K562 (cell line): ENCODE measurements at regions not wholly inside any gene's neighbourhood (a gene's known extent, or its start where the extent isn't known, plus 50 kb on each side); places are given as distances from the start of the nearest gene placed in this dataset.
A peak's percentile ranks its signal among the peaks of the same experiment; 100 is the strongest.
"Not testable (repeated sequence)": the region's sequence is repeated elsewhere in the genome, so short reads cannot be mapped to it uniquely, and the experiment has no call there.

ENCODE experiments used
- ATAC-seq: fragments of 200-7000 bp; cut with Tn5 transposase; 3 replicates; pipeline ENCODE4 v1.9.1; 2020; ENCODE audit warnings: moderate library complexity
- BruUV-seq: library from RNA; stranded (reverse); fragments of 400-500 nt; replicated peaks from 2 replicates; lab custom pipeline; 2021; lab: Mats Ljungman, UMichigan
- CTCF ChIA-PET: fragments of 300-600 bp; formaldehyde crosslinking; extraction: SDS; loops from one replicate; lab custom pipeline; 2021; ENCODE audit warnings: low intra/inter-chr PET ratio; lab: Yijun Ruan, JAX
- POLR2A ChIA-PET: fragments of 300-600, 350-650 bp; sonication (Branson Sonifier 250); formaldehyde crosslinking; extraction: SDS; loops from one replicate; lab custom pipeline; 2021; ENCODE audit warnings: antibody characterized with exemption, inconsistent platforms; lab: Yijun Ruan, JAX
- DNase-seq, 4 experiments: peaks; one replicate each; pipeline versions ENCODE4 v3.0.0 to v3.0.0-alpha.2; 2011 to 2018; ENCODE audit warnings: low spot score in 3 of 4, mixed read lengths in 3 of 4; ENCODE audit errors: extremely low read depth in 1 of 4
- FAIRE-seq: peaks from 2 replicates; lab custom pipeline; 2011; peaks lifted over from hg19 to GRCh38; lab: Jason Lieb, UNC
- H2AFZ ChIP-seq: 2 replicates; pipeline ENCODE4 v1.6.0; 2011; ENCODE audit warnings: low read depth, low read length, control low read depth, inconsistent platforms
- H3K27ac ChIP-seq: fragments of 200-600 bp; 3 replicates; pipeline ENCODE4 v1.8.0; 2011; ENCODE audit warnings: low read depth, mild to moderate bottlenecking, control low read depth, inconsistent platforms, low read length, moderate library complexity, mixed read lengths; ENCODE audit errors: extremely low read depth
- H3K27me3 ChIP-seq, 2 experiments: fragments of 300-600 bp in 1 of 2; 2 replicates in 1 of 2; 3 replicates in 1 of 2; pipeline versions ENCODE4 v1.6.0 to v1.8.0; 2011; ENCODE audit warnings: inconsistent platforms in 2 of 2, low read length in 2 of 2, mild to moderate bottlenecking in 1 of 2, mixed read lengths in 1 of 2, moderate library complexity in 1 of 2; ENCODE audit not compliant: control insufficient read depth in 2 of 2, insufficient read depth in 2 of 2
- H3K36me3 ChIP-seq: fragments of 300-600 bp; 3 replicates; pipeline ENCODE4 v1.8.0; 2011; ENCODE audit warnings: mild to moderate bottlenecking, low read length, inconsistent platforms; ENCODE audit not compliant: control insufficient read depth, insufficient read depth
- H3K4me1 ChIP-seq, 2 experiments: fragments of 200-600 bp in 1 of 2; replicated peaks in 1 of 2; 2 replicates in 1 of 2; 3 replicates in 1 of 2; pipeline versions ENCODE4 v1.5.1 to v1.8.0; 2011; ENCODE audit warnings: inconsistent platforms in 2 of 2, low read length in 2 of 2, mild to moderate bottlenecking in 1 of 2, mixed read lengths in 1 of 2, moderate library complexity in 1 of 2; ENCODE audit not compliant: control insufficient read depth in 2 of 2, insufficient read depth in 2 of 2
- H3K4me2 ChIP-seq: 2 replicates; pipeline ENCODE4 v1.6.1; 2011; ENCODE audit warnings: low read length, control low read depth, inconsistent platforms, mixed read lengths; ENCODE audit not compliant: insufficient read depth
- H3K4me3 ChIP-seq: fragments of 200-600 bp; sonication (generic), shearing (Covaris generic); 2 replicates; pipeline ENCODE4 v1.5.1; 2016; ENCODE audit warnings: control low read depth, inconsistent platforms
- H3K79me2 ChIP-seq: fragments of 200-600 bp; 3 replicates; pipeline ENCODE4 v1.8.0; 2011; ENCODE audit warnings: low read length, inconsistent platforms; ENCODE audit not compliant: control insufficient read depth, insufficient read depth
- H3K9ac ChIP-seq, 2 experiments: 2 replicates each; pipeline versions ENCODE4 v1.6.0 to v1.6.1; 2011; ENCODE audit warnings: low read depth in 2 of 2, low read length in 2 of 2, control low read depth in 1 of 2, inconsistent platforms in 1 of 2, mild to moderate bottlenecking in 1 of 2, mixed read lengths in 1 of 2; ENCODE audit not compliant: insufficient read depth in 1 of 2
- H3K9me1 ChIP-seq: one replicate; pipeline ENCODE4 v1.6.0; 2011; ENCODE audit warnings: inconsistent platforms, mild to moderate bottlenecking, low read length, moderate library complexity; ENCODE audit not compliant: control insufficient read depth, insufficient read depth
- H3K9me3 ChIP-seq: replicated peaks from 2 replicates; pipeline ENCODE4 v1.5.1; 2011; ENCODE audit warnings: low read depth, low read length, inconsistent platforms; ENCODE audit not compliant: control insufficient read depth, insufficient read depth
- H4K20me1 ChIP-seq: replicated peaks from 2 replicates; pipeline ENCODE4 v1.6.1; 2011; ENCODE audit warnings: low read length, inconsistent platforms, mixed read lengths; ENCODE audit not compliant: control insufficient read depth, insufficient read depth
- WGBS: fragments of 100-300 bp; shearing (Covaris generic); methylation state at CpG from one replicate; pipeline ENCODE4 v1.1.6; 2016; ENCODE audit warnings: low coverage, mixed read lengths; ENCODE audit not compliant: insufficient coverage; ENCODE audit errors: missing lambda C conversion rate; 5-methylcytosine and 5-hydroxymethylcytosine counted together
- in situ Hi-C: fragments of 300-500 bp; cut with MboI; formaldehyde crosslinking; loops from 4 replicates; pipeline ENCODE4 v1.15.0; 2018; ENCODE audit warnings: inconsistent platforms, mixed read lengths
- intact Hi-C: fragments of 100-400 bp; cut with micrococcal nuclease; formaldehyde crosslinking; loops from 2 replicates; pipeline ENCODE4 v1.14.2; 2022
- TF ChIP-seq, protein P1 (sequence below): sonication (generic); formaldehyde crosslinking; IDR thresholded peaks from 2 replicates; pipeline ENCODE4 v1.5.0; 2020; ENCODE audit warnings: missing genetic modification reagents

DNA sequence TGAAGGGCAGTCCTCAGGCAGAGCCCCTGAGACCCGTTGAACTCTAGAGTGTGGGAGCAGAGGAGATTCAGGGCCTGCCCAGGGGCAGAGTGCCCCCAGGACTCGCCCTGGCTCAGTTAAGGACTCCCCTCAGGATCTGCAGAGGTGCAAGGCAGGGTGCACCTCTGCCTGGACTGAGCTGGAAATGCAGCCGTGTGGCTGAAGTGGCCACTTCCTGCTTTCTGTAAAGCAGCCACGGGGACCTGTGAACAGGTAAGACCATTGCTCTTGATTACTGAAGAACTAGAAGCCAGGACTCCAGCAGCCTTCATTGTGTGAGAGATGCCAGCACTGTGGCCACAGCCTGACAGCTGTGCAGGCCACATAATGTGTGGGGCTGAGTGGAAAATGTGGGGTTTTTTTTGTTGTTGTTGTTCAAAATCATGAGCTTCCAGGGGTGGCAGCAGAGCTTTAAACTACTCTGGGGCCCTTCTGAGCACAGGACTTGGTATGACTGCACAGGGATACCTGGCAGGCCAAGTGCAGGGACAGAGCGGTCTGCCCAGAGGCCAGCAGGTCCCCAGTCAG is 339.8 kb downstream of the CACNA1B start:
- H3K36me3 ChIP-seq, intact Hi-C loops, DNase-seq, H3K9ac ChIP-seq, H3K4me1 ChIP-seq, H3K27me3 ChIP-seq, H3K9me1 ChIP-seq, in situ Hi-C loops, H3K27ac ChIP-seq, H3K9me3 ChIP-seq, FAIRE-seq, CTCF ChIA-PET, POLR2A ChIA-PET, H3K4me2 ChIP-seq, H3K4me3 ChIP-seq, H4K20me1 ChIP-seq, H3K79me2 ChIP-seq, BruUV-seq: not testable (repeated sequence)
- WGBS: 3% methylated on average over 3 of the region's 5 CpGs
- ATAC-seq: peak; percentile 11
- peak overlapping the region; percentile 66; the same call in 1 of the 2 replicates for H2AFZ ChIP-seq

DNA sequence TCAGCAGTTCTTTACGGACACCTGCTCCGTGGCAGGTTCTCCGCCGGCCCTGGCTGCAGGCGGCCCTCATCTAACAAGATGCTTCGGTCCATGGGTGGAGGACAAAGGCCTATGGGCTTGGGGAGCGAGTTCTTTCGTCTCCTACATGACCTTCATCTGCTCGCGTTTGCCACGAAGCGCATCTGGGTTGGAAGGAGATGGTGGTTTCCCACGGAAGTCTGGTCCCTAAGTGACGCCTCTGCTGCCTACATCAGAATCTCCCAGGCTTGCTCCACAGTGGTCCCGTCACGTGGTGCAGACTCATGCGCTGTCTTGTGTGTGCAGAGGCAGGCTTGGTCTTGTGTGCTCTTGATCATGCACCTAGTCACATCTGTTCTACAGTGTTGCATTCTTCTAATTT is 341.7 kb downstream of the CACNA1B start:
- H3K9me3 ChIP-seq, BruUV-seq, H3K9ac ChIP-seq, CTCF ChIA-PET, H3K4me2 ChIP-seq, in situ Hi-C loops, H3K4me3 ChIP-seq, FAIRE-seq, H3K36me3 ChIP-seq, H3K79me2 ChIP-seq, DNase-seq, ATAC-seq, H4K20me1 ChIP-seq, intact Hi-C loops, H3K9me1 ChIP-seq, H3K27me3 ChIP-seq, POLR2A ChIA-PET, H3K27ac ChIP-seq, H2AFZ ChIP-seq, H3K4me1 ChIP-seq: not testable (repeated sequence)
- 31% methylated on average over 13 of the region's 17 CpGs for WGBS
- TF ChIP-seq, protein P1, sequence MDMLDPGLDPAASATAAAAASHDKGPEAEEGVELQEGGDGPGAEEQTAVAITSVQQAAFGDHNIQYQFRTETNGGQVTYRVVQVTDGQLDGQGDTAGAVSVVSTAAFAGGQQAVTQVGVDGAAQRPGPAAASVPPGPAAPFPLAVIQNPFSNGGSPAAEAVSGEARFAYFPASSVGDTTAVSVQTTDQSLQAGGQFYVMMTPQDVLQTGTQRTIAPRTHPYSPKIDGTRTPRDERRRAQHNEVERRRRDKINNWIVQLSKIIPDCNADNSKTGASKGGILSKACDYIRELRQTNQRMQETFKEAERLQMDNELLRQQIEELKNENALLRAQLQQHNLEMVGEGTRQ (CRISPR knock-in tag): peak; percentile 51; the same call in 1 of the 2 replicates

DNA sequence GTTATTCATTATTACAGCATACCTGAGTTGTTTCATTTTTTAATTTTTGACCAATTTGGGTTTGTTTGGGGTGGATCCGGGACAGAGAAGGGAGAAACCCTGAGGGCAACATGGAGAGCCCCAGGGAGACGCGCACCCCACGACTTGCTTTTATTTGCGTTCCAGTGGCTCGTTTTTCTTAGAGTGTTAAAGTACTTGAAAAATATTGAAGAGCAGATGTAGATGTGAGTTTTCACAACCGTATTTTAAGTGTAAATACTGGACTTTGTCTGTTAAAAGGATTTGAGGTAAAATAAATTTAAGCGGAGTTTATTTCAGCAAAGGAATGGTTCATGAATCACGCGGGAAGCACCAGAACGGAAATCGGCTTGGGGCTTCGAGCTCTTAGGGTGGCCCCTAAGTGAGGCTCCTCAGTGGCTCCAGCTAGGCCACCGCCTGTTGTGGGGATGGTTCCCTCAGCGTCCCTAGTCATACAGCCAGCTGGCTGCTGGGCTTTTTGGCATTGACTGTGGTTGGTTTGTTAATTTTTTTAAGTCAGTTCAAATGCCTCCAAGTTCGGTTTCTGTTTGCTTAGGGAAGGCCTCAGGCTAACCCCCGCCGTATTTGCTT is 344.0 kb downstream of the CACNA1B start:
- in situ Hi-C loops, H3K4me2 ChIP-seq, H3K4me1 ChIP-seq, H3K9me3 ChIP-seq, H3K27ac ChIP-seq, FAIRE-seq, H3K9ac ChIP-seq, intact Hi-C loops, H3K27me3 ChIP-seq, H2AFZ ChIP-seq, POLR2A ChIA-PET, H3K9me1 ChIP-seq, BruUV-seq, H4K20me1 ChIP-seq, DNase-seq, H3K79me2 ChIP-seq, CTCF ChIA-PET, H3K36me3 ChIP-seq: not testable (repeated sequence)
- 53% methylated on average over 6 of the region's 18 CpGs for WGBS
- 0 out of 2 replicates have a peak overlapping the region, but pooled peaks have one; percentile 16 for H3K4me3 ChIP-seq
- peak; percentile 57 for ATAC-seq
